ENCODE measurements at regions not wholly inside any gene's neighbourhood (a gene's known extent, or its start where the extent isn't known, plus 50 kb on each side); places are given as distances from the start of the nearest gene placed in this dataset.

DNA sequence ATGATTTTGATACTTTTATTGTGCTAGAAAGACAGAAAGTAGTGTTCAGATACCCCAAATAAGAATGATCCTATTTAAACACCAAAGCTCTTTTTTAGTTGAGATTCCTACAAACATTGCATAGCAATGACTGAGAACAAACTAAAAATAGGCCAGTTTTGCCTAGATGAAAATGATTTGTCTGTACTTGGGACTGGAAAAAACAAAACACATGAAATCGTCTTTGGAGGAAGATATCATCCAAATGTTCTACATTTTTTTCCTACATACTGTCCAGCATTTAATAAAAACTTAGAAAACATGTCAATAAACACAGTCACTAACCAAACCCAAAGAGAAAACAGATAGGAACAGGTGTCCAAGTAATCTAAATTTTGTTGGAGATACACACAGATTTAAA is 111.6 kb upstream of the MEOX2 start:
- no peaks in the 10 kb centered on the region for H3K9me3 ChIP-seq
- peak overlapping the region in 6 of 12 donors; percentile 8 to 67 (median 38) for H3K27ac ChIP-seq
- H3K27me3 ChIP-seq: no peaks in the 10 kb centered on the region
- TF ChIP-seq, protein P1, sequence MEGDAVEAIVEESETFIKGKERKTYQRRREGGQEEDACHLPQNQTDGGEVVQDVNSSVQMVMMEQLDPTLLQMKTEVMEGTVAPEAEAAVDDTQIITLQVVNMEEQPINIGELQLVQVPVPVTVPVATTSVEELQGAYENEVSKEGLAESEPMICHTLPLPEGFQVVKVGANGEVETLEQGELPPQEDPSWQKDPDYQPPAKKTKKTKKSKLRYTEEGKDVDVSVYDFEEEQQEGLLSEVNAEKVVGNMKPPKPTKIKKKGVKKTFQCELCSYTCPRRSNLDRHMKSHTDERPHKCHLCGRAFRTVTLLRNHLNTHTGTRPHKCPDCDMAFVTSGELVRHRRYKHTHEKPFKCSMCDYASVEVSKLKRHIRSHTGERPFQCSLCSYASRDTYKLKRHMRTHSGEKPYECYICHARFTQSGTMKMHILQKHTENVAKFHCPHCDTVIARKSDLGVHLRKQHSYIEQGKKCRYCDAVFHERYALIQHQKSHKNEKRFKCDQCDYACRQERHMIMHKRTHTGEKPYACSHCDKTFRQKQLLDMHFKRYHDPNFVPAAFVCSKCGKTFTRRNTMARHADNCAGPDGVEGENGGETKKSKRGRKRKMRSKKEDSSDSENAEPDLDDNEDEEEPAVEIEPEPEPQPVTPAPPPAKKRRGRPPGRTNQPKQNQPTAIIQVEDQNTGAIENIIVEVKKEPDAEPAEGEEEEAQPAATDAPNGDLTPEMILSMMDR (IDR thresholded peaks at IDR 0.05): no peak
- TF ChIP-seq POLR2A (IDR thresholded peaks at IDR 0.05): no peak
- ATAC-seq: no peak
- no peak for DNase-seq
- intact Hi-C loops (cut with DNase I): loop anchor here in 1 of 10 donors (5.0 kb wide), 1 partner anchor 34 kb away; no protein-coding TSS in a partner anchor
- H3K36me3 ChIP-seq: no peaks in the 10 kb centered on the region
- 30 to 61% (median 36%) methylated on average over 1 of the region's 1 CpG for WGBS, 4 donors
- H3K4me3 ChIP-seq: no peak overlapping the region
- peaks cover 0 to 40% (median 6%) of the 10 kb centered on the region in 12 donors for H3K4me1 ChIP-seq

DNA sequence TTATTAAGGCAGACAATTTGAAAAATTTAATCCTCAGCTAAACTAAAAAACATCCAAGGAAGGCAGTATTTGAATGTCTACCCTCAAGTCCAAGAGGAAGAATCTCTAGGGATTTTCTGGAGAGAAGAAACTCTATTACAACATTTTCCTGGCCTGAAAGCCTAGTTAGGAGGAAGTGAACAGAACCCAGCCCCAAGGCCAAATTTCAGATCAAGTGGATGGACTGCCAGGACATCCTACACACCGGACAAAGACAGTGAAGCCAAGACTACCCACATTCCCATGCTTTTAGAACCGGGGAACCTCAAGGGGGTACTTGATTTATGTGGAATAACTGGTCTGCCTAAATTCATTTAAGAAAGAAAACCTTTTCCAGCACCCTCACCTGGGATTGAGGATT is 108.9 kb upstream of the MEOX2 start:
- H3K9me3 ChIP-seq: peaks cover 0 to 3% (median 0%) of the 10 kb centered on the region in 12 donors
- TF ChIP-seq, protein P1 (IDR thresholded peaks at IDR 0.05): no peak
- TF ChIP-seq POLR2A (IDR thresholded peaks at IDR 0.05): no peak
- DNase-seq: peak in 4 of 5 donors; percentile 33 to 36 (median 34)
- peak overlapping the region in 6 of 12 donors; percentile 15 to 41 (median 34) for H3K27ac ChIP-seq
- no peak overlapping the region for H3K4me3 ChIP-seq
- intact Hi-C loops (cut with DNase I): loop anchor here in 1 of 10 donors (5.0 kb wide), 1 partner anchor 37 kb away; no protein-coding TSS in a partner anchor
- peak; percentile 51 to 83 (median 76) for ATAC-seq
- peaks cover 0 to 20% (median 0%) of the 10 kb centered on the region in 12 donors for H3K4me1 ChIP-seq
- no peaks in the 10 kb centered on the region for H3K27me3 ChIP-seq
- WGBS, 4 donors: 33 to 60% (median 43%) methylated on average over 2 of the region's 2 CpGs
- H3K36me3 ChIP-seq: no peaks in the 10 kb centered on the region

DNA sequence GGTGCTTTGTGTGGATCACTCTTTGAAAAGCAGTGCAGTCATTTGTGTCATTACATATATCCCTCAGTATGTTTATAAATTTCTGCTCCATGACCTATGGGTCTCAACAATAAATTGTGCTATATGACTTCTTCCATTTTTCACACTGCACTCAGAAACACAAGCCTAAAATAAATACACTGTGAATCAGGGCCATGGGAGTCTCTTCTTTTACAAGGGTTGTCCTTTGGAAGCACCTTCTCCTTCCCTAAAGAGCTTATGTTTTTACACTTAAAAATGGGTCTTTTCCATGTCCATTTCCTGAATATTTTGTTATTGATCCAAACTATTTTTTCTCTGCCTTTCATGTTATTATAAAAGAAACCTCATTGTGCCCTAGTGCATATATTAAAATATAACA is 108.3 kb upstream of the MEOX2 start:
- intact Hi-C loops (cut with DNase I): loop anchor here in 1 of 10 donors (5.0 kb wide), 1 partner anchor 38 kb away; no protein-coding TSS in a partner anchor
- Histone ChIP-seq H3K36me3 (no peaks in the 10 kb centered on the region), H3K9me3 (peaks cover 0 to 4% (median 0%) of the 10 kb centered on the region in 12 donors), H3K27me3 (no peaks in the 10 kb centered on the region), H3K27ac (peak overlapping the region in 5 of 12 donors; percentile 15 to 41 (median 38)), H3K4me1 (peaks cover 0 to 20% (median 0%) of the 10 kb centered on the region in 12 donors), H3K4me3 (no peak overlapping the region)
- no peak for TF ChIP-seq POLR2A (IDR thresholded peaks at IDR 0.05)
- TF ChIP-seq, protein P1 (IDR thresholded peaks at IDR 0.05): no peak
- no peak for DNase-seq
- ATAC-seq: no peak

DNA sequence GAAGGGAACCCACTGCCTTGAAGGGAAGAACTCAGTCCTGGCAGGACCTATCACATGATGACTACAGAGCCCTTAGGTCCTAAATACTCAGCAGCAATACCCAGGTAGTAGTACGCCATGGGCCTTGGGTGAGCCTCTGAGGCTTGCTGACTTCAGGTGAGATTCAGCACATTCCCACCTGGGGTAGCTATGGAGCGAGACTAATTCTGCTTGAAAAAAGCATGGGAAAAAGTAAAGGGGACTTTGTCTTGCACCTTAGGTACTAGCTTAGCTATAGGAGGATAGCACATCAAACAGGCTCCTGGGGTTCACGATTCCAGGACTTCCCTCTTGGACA is 98.2 kb upstream of the MEOX2 start:
- peak overlapping the region in 1 of 12 donors; percentile 27 for H3K27ac ChIP-seq
- peaks cover 0 to 9% (median 6%) of the 10 kb centered on the region in 12 donors for H3K4me1 ChIP-seq
- H3K4me3 ChIP-seq: no peak overlapping the region
- ATAC-seq (peak in 1 of 4 donors; percentile 13), DNase-seq (no peak)
- no peaks in the 10 kb centered on the region for H3K36me3 ChIP-seq
- no peaks in the 10 kb centered on the region for H3K27me3 ChIP-seq
- 87 to 100% (median 92%) methylated on average over 3 of the region's 3 CpGs for WGBS, 4 donors
- TF ChIP-seq POLR2A (IDR thresholded peaks at IDR 0.05): no peak
- TF ChIP-seq, protein P1 (IDR thresholded peaks at IDR 0.05): no peak
- no peaks in the 10 kb centered on the region for H3K9me3 ChIP-seq
- intact Hi-C loops (cut with DNase I): no loop called here
